HepG2 (cell line): ENCODE measurements at regions not wholly inside any gene's neighbourhood (a gene's known extent, or its start where the extent isn't known, plus 50 kb on each side); places are given as distances from the start of the nearest gene placed in this dataset.

Source experiments
- ATAC-seq: fragments of 200-7000 bp; cut with Tn5 transposase; 3 replicates; pipeline ENCODE4 v1.9.1; 2020; ENCODE audit warnings: mild to moderate bottlenecking, moderate library complexity
- BruUV-seq: library from RNA; stranded (reverse); fragments of 400-500 nt; replicated peaks from 2 replicates; lab custom pipeline; 2021; lab: Mats Ljungman, UMichigan
- CTCF ChIA-PET: fragments of 300-600 bp; formaldehyde crosslinking; extraction: SDS; loops from one replicate; lab custom pipeline; 2021; ENCODE audit warnings: low total read pairs, inconsistent platforms, low intra/inter-chr PET ratio; lab: Yijun Ruan, JAX
- POLR2A ChIA-PET: fragments of 350-600 bp; sonication (Branson Sonifier 250); formaldehyde crosslinking; loops from one replicate; lab custom pipeline; 2020; ENCODE audit warnings: antibody characterized with exemption, inconsistent platforms; lab: Yijun Ruan, JAX
- DNase-seq: peaks from one replicate; pipeline ENCODE4 v3.0.0-alpha.2; 2015; ENCODE audit warnings: low spot score
- FAIRE-seq: peaks from 3 replicates; lab custom pipeline; 2011; peaks lifted over from hg19 to GRCh38; lab: Jason Lieb, UNC
- H2AFZ ChIP-seq: one replicate; pipeline ENCODE4 v1.6.1; 2011; ENCODE audit warnings: low read length, inconsistent platforms
- H3K27ac ChIP-seq: fragments of 300-600 bp; 3 replicates; pipeline ENCODE4 v1.8.0; 2011; ENCODE audit warnings: mixed run types, mild to moderate bottlenecking, mixed read lengths, low read length, inconsistent platforms; ENCODE audit not compliant: insufficient read depth; ENCODE audit errors: extremely low read length
- H3K27me3 ChIP-seq, 2 experiments: fragments of 200-600 bp in 1 of 2; 2 replicates in 1 of 2; 3 replicates in 1 of 2; pipeline versions ENCODE4 v1.6.0 to v1.8.0; 2011; ENCODE audit warnings: low read length in 2 of 2, mild to moderate bottlenecking in 2 of 2, moderate library complexity in 2 of 2, inconsistent platforms in 1 of 2; ENCODE audit not compliant: insufficient read depth in 2 of 2, control insufficient read depth in 1 of 2
- H3K36me3 ChIP-seq, 2 experiments: fragments of 200-600 bp in 1 of 2; replicated peaks in 1 of 2; 2 replicates in 1 of 2; 3 replicates in 1 of 2; pipeline versions ENCODE4 v1.5.1 to v1.8.0; 2011; ENCODE audit warnings: low read length in 2 of 2, inconsistent platforms in 1 of 2; ENCODE audit not compliant: insufficient read depth in 2 of 2, control insufficient read depth in 1 of 2
- H3K4me1 ChIP-seq: 2 replicates; pipeline ENCODE4 v1.5.1; 2012; ENCODE audit warnings: low read length, inconsistent platforms; ENCODE audit not compliant: insufficient read depth
- H3K4me2 ChIP-seq: 2 replicates; pipeline ENCODE4 v1.6.0; 2011; ENCODE audit warnings: low read depth, low read length, inconsistent platforms
- H3K4me3 ChIP-seq, 3 experiments: fragments of 200-600 bp in 1 of 3; sonication (generic), shearing (Covaris generic) in 1 of 3; replicated peaks in 1 of 3; 2 replicates each; pipeline ENCODE4 v1.5.1; 2011 to 2016; ENCODE audit warnings: low read length in 3 of 3, inconsistent platforms in 2 of 3, low read depth in 2 of 3, mild to moderate bottlenecking in 2 of 3, control low read depth in 1 of 3, mixed read lengths in 1 of 3; ENCODE audit not compliant: insufficient read depth in 1 of 3
- H3K79me2 ChIP-seq: one replicate; pipeline ENCODE4 v1.6.1; 2011; ENCODE audit warnings: low read length, inconsistent platforms; ENCODE audit not compliant: insufficient read depth
- H3K9ac ChIP-seq: 2 replicates; pipeline ENCODE4 v1.6.0; 2011; ENCODE audit warnings: mild to moderate bottlenecking, low read depth, low read length, inconsistent platforms; ENCODE audit not compliant: insufficient read depth
- H3K9me3 ChIP-seq: 2 replicates; pipeline ENCODE4 v1.5.1; 2012; ENCODE audit warnings: mild to moderate bottlenecking, low read length
- H4K20me1 ChIP-seq: 2 replicates; pipeline ENCODE4 v1.6.0; 2011; ENCODE audit warnings: inconsistent platforms, mild to moderate bottlenecking, low read length, moderate library complexity; ENCODE audit not compliant: insufficient read depth
- HOXA9 ChIP-seq: sonication (generic); formaldehyde crosslinking; IDR thresholded peaks from 2 replicates; pipeline ENCODE4 v1.8.1; 2022; ENCODE audit warnings: missing genetic modification reagents, mild to moderate bottlenecking, moderate library complexity, borderline replicate concordance
- KDM5B ChIP-seq: sonication (generic); formaldehyde crosslinking; IDR thresholded peaks from 2 replicates; pipeline ENCODE4 v1.4.0; 2020; ENCODE audit warnings: missing genetic modification reagents, mild to moderate bottlenecking, borderline replicate concordance
- MAFF ChIP-seq: IDR thresholded peaks from 2 replicates; pipeline ENCODE4 v1.6.1; 2011; ENCODE audit warnings: low read depth, low read length, improper control_type of control experiment
- MTF2 ChIP-seq: sonication (generic); formaldehyde crosslinking; IDR thresholded peaks from 2 replicates; pipeline ENCODE4 v1.5.0; 2020; ENCODE audit warnings: missing genetic modification reagents, borderline replicate concordance
- ZC3H13 ChIP-seq: sonication (generic); formaldehyde crosslinking; IDR thresholded peaks from 2 replicates; pipeline ENCODE4 v1.8.1; 2023; ENCODE audit warnings: mild to moderate bottlenecking, missing genetic modification reagents, moderate library complexity
- ZNF850 ChIP-seq: sonication (generic); formaldehyde crosslinking; conservative IDR thresholded peaks from 2 replicates; pipeline ENCODE4 v1.9.0; 2021; ENCODE audit warnings: mild to moderate bottlenecking, missing genetic modification reagents
- WGBS: methylation state at CpG from one replicate; pipeline ENCODE4 v1.1.6; 2017; ENCODE audit warnings: low lambda C conversion rate; 5-methylcytosine and 5-hydroxymethylcytosine counted together
- in situ Hi-C: cut with HindIII; loops from 2 replicates; pipeline ENCODE4 v1.10.0; 2017; ENCODE audit warnings: low pct_unique_long_range_greater_than_20kb; ENCODE audit not compliant: extremely low pct_ligation_motif_present
- intact Hi-C: fragments of 100-400 bp; cut with micrococcal nuclease; formaldehyde crosslinking; loops from one replicate; pipeline ENCODE4 v1.10.0; 2022; ENCODE audit not compliant: unreplicated experiment
- TF ChIP-seq, protein P1 (sequence below): sonication (generic); formaldehyde crosslinking; IDR thresholded peaks from 2 replicates; pipeline ENCODE4 v1.9.0; 2022; ENCODE audit warnings: missing genetic modification reagents, mild to moderate bottlenecking, borderline replicate concordance
- TF ChIP-seq, protein P2 (sequence below): sonication (generic); formaldehyde crosslinking; IDR thresholded peaks from 2 replicates; pipeline ENCODE4 v1.4.0; 2020; ENCODE audit warnings: missing genetic modification reagents

DNA sequence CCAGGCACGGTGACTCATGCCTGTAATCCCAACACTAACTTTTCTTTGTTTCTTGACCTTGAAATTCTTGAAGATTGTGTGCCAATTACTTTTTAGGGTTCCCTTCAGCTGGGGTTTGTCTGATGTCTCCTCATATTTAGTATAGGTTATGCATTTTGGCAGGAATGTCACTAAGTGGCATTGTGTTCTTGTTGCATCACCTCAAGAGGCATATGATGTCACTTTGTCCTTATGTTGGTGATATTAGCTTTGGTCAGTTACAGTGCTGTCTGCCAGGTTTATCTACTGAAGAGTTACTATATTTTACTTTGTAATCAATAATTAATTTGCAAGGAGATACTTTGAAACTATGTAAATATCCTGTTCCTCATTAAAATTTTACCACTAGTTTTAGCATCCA is 61.0 kb upstream of the BTG1 start:
- Histone ChIP-seq H3K27ac (no peak overlapping the region), H4K20me1 (no peaks in the 10 kb centered on the region), H2AFZ (no peak overlapping the region), H3K36me3 (no peaks in the 10 kb centered on the region), H3K9me3 (no peaks in the 10 kb centered on the region), H3K4me2 (no peak overlapping the region), H3K4me1 (peaks cover 7% of the 10 kb centered on the region; the same call in 1 of the 2 replicates), H3K4me3 (no peak overlapping the region), H3K27me3 (no peaks in the 10 kb centered on the region), H3K79me2 (no peaks in the 10 kb centered on the region), H3K9ac (no peak overlapping the region)
- ChIA-PET POLR2A (interaction anchor here (0.5 kb wide), 1 partner anchor 9 kb away, joined by 5 read pairs; no protein-coding TSS in a partner anchor), CTCF (no interaction called here)
- DNase-seq = no peak
- no TSS peak for BruUV-seq
- intact Hi-C loops = no loop called here
- in situ Hi-C loops = no loop called here
- WGBS = 33% methylated on average over 1 of the region's 1 CpG
- TF ChIP-seq, protein P1, sequence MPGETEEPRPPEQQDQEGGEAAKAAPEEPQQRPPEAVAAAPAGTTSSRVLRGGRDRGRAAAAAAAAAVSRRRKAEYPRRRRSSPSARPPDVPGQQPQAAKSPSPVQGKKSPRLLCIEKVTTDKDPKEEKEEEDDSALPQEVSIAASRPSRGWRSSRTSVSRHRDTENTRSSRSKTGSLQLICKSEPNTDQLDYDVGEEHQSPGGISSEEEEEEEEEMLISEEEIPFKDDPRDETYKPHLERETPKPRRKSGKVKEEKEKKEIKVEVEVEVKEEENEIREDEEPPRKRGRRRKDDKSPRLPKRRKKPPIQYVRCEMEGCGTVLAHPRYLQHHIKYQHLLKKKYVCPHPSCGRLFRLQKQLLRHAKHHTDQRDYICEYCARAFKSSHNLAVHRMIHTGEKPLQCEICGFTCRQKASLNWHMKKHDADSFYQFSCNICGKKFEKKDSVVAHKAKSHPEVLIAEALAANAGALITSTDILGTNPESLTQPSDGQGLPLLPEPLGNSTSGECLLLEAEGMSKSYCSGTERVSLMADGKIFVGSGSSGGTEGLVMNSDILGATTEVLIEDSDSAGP = no peak
- TF ChIP-seq MAFF (no peak), ZNF850 (no peak), HOXA9 (no peak)
- ATAC-seq = no peak
- no peak for FAIRE-seq

DNA sequence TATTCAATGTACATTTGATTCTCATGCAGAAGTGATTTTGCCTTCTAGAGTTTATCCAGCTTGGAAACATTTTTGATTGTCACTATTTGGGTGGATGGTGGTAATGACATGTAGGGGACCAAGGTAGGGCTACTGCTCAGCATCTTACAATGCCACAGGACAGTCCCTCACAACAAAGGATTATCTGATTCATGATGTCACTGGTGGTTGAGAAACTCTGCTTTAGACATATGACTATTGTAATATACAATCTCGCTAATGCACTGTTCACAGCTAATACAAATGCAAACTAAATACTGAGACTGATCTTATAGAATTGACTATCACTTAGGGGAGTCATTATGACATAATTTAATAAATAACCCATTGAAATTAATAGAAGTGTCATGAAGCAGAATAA is 60.4 kb upstream of the BTG1 start:
- H4K20me1 ChIP-seq = no peaks in the 10 kb centered on the region
- ChIA-PET CTCF (no interaction called here), POLR2A (no interaction called here)
- FAIRE-seq (no peak), ATAC-seq (no peak), DNase-seq (no peak)
- BruUV-seq = no TSS peak
- TF ChIP-seq, protein P2, sequence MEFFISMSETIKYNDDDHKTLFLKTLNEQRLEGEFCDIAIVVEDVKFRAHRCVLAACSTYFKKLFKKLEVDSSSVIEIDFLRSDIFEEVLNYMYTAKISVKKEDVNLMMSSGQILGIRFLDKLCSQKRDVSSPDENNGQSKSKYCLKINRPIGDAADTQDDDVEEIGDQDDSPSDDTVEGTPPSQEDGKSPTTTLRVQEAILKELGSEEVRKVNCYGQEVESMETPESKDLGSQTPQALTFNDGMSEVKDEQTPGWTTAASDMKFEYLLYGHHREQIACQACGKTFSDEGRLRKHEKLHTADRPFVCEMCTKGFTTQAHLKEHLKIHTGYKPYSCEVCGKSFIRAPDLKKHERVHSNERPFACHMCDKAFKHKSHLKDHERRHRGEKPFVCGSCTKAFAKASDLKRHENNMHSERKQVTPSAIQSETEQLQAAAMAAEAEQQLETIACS (CRISPR knock-in tag) = no peak
- TF ChIP-seq MTF2 (CRISPR knock-in tag) (no peak), KDM5B (CRISPR knock-in tag) (no peak), ZC3H13 (CRISPR knock-in tag) (no peak)
- in situ Hi-C loops (no loop called here), intact Hi-C loops (no loop called here)
- no peaks in the 10 kb centered on the region for H3K36me3 ChIP-seq
- no peak overlapping the region for H3K4me2 ChIP-seq
- no peak overlapping the region for H2AFZ ChIP-seq
- no peaks in the 10 kb centered on the region for H3K9me3 ChIP-seq
- no peaks in the 10 kb centered on the region for H3K79me2 ChIP-seq
- no peak overlapping the region for H3K27ac ChIP-seq
- H3K4me1 ChIP-seq = peaks cover 7% of the 10 kb centered on the region; the same call in 1 of the 2 replicates
- H3K27me3 ChIP-seq = no peaks in the 10 kb centered on the region
- H3K4me3 ChIP-seq = no peak overlapping the region
- 0% methylated on average over 1 of the region's 1 CpG for WGBS
- H3K9ac ChIP-seq = no peak overlapping the region
